VCaP (cell line): ENCODE measurements at regions not wholly inside any gene's neighbourhood (a gene's known extent, or its start where the extent isn't known, plus 50 kb on each side); places are given as distances from the start of the nearest gene placed in this dataset.

Experiments used
- H3K27ac ChIP-seq: fragments of 450-650 bp; 2 replicates; pipeline ENCODE4 v1.5.1; 2017
- CTCF ChIP-seq: fragments of 450-650 bp; conservative IDR thresholded peaks from 2 replicates; pipeline ENCODE4 v1.5.1; 2017; ENCODE audit warnings: mild to moderate bottlenecking, moderate library complexity

- no peak overlapping the region for H3K27ac ChIP-seq
- TF ChIP-seq CTCF, result no peak
These were observed 99.2 kb upstream of the VEPH1 start for GRCh38 chr3:157602424-157602823.

GRCh38 chr3:157595259-157595658 lies 92.0 kb upstream of the VEPH1 start:
- no peak for TF ChIP-seq CTCF
- no peak overlapping the region for H3K27ac ChIP-seq

- no peak for TF ChIP-seq CTCF
- H3K27ac ChIP-seq, result no peak overlapping the region
These were observed 91.2 kb upstream of the VEPH1 start for GRCh38 chr3:157594413-157594812.

DNA sequence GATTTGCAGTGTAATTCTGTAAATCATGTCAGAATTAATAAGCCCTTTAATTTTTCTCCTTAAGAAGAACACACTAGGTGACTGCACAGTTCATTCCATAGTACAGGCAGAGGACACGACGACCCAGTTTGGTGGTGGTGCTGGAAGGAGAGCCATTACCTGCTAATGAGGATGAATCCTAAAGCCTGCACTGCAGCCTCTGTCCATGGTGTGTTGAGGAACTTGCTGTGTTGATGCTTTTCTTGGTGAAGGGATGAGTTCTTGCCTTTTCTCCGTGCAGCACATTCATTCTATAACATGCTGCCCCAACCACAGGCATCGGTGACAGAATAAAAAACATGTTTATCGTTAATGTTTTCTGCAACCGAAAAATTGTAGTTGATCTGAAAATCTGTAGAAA lies 89.6 kb upstream of the VEPH1 start:
- no peak for TF ChIP-seq CTCF
- H3K27ac ChIP-seq, result no peak overlapping the region

GRCh38 chr3:157590273-157590672 lies 87.1 kb upstream of the VEPH1 start:
- no peak for TF ChIP-seq CTCF
- no peak overlapping the region for H3K27ac ChIP-seq

DNA sequence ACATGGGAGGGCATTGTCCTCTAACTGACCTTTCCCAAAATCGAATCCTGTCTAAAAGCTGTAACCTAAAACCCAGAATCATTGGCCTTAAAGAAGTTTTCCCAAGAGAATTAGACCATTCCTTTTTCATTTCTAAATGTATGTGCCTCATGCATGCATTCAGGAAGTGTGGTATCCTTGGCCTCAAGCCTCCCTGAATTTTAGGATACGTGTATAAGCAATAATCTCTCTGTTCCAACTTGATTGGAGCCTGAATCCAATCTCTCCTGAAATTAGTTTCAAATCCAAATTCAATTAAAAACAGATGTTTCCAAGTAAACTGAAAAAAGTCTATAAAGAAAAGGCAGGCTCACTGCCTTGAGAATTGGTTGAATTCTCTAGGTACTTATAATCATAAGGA lies 86.0 kb upstream of the VEPH1 start:
- no peak for TF ChIP-seq CTCF
- H3K27ac ChIP-seq, result no peak overlapping the region

DNA sequence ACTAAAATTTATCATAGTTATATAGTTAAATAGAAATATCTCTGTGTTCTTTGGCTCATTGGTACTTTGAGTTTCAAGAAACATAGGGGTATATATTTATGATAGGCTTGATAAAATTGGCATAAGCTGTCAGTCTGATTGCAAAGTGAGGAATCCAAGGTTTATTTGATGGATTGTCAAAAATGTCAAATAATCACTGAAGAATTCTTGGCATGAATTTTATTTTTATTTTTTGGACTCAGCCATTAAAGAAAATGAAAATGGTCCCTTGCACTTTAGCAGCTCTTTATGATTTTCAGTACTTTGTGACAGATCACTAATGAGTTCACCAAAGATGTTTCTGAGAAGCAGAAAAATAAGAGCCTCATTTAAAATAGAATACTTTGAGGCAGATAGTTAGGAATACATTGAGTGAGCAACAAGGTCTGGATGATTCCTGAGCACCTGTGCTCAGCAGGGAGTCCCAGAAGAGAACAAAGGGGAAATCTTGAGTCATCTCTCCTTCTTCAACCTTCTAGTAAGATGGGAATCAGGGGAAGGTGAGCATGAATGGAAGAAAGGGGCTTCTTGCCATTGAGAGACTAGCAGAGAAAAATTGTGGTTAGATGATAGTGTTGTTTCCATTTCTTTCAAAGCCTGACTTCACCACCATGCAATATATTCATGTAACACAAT lies 85.3 kb upstream of the VEPH1 start:
- no peak overlapping the region for H3K27ac ChIP-seq
- no peak for TF ChIP-seq CTCF
